GM21723 (cell line): ENCODE measurements at regions not wholly inside any gene's neighbourhood (a gene's known extent, or its start where the extent isn't known, plus 50 kb on each side); places are given as distances from the start of the nearest gene placed in this dataset.
"Not testable (repeated sequence)": the region's sequence is repeated elsewhere in the genome, so short reads cannot be mapped to it uniquely, and the experiment has no call there.

Experiments
- ATAC-seq: cut with Tn5 transposase; IDR thresholded peaks from one replicate; pipeline ENCODE4 v1.9.1; 2021; ENCODE audit warnings: mild to moderate bottlenecking, moderate library complexity; ENCODE audit not compliant: unreplicated experiment

DNA sequence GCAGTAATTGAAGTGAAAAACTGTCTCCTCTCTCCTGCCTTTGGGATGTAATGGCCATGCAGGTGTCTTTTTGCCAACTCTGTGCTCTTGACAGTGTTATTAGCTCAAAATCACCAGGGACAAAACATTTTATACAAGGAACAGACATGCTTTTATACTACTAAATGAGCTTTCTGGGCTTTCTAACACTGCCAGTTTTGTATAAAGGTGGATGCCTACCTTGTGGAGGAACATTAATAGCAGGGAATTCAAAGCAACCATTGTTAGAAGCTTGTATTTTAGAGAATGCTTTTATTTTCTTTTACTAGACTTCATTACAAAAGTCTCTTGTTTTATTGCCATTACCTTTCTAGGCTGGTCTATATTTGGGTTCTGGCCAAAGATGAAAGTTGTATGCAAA, 54.7 kb upstream of the ARSJ start:
- ATAC-seq = no peak

DNA sequence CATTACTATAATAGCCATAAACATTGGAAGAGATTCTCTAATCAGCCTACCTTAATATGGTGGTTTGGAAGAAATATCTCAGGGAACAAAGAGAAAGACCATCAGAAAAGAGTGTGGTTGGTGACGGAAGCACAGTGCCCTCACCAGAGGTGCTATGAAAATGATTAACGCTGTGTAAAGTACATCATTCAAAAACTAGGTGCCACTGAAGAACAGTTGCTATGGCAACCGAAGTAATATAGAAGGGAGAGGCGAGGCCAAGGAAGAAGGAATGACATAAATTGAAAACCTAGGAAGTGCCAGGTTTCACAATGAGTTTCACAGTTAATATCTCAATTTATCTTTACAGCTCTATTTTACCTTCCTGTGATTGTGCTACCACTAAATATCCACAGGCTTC, 57.0 kb upstream of the ARSJ start:
- no peak for ATAC-seq

DNA sequence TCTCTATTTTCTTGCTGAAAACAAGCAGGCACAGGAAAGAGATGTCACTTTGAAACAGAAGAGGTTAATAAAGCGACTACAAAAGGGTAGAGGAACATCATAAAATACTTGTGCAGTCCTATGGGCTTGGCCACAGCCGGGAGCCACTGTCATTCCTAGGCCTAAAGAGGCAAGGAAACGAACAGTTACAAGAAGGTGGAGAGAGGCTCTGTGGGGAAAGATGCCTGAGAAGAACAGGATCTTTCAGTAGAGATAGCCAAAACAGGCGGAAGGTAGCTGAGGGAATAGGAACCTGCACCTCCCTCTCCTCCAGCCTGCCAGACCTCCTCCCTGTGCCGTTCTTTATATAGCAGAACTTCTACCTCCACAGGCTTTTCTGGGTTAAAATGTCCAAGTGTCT, 57.4 kb upstream of the ARSJ start:
- no peak for ATAC-seq

DNA sequence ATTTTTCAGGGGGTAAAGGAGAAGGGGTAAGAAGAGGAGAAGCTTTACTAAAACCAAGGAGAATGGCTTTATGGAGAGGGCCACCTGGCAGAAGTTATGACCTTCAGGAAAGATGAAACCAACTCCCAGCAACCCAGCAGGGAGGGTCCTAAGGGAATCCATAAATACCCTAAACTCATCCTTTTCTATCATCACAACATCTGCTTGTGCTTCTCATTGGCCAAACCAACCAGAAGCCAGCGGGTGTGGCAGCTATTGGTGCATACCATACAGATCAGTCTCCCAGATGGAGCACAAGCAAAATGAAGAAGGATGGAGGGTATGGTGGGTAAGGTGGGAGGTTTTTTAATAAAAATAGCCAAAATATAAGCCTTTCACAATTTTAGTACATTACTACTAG, 58.5 kb upstream of the ARSJ start:
- no peak for ATAC-seq

DNA sequence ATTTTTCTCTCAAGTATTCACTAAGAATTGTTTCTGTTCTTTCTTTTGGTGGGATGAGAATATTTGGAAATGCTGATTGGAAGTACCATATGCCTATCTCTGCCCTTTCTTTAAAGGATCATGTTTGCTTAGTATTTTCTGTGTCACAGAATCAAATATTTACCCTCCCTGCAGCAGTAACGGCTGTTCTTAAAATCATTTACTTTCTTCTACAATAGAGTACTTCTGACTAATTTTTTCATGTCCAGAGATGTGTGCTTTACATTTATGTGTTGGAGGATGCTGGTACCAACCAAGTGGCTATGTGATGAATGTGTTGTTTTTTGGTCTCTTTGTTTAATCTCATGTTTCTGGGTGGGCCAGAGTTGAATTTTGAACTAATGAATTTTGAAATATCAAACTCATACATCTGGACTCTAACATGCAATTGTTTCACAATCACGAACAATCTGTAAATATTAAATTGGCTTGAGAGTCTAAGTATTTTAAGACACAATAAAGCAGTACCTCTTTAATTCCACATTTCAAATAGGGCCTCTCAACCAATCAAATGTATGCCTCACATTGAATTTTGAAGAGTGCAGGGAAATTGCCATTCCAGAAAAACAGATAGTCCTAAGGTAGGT, 59.4 kb upstream of the ARSJ start:
- ATAC-seq = no peak

DNA sequence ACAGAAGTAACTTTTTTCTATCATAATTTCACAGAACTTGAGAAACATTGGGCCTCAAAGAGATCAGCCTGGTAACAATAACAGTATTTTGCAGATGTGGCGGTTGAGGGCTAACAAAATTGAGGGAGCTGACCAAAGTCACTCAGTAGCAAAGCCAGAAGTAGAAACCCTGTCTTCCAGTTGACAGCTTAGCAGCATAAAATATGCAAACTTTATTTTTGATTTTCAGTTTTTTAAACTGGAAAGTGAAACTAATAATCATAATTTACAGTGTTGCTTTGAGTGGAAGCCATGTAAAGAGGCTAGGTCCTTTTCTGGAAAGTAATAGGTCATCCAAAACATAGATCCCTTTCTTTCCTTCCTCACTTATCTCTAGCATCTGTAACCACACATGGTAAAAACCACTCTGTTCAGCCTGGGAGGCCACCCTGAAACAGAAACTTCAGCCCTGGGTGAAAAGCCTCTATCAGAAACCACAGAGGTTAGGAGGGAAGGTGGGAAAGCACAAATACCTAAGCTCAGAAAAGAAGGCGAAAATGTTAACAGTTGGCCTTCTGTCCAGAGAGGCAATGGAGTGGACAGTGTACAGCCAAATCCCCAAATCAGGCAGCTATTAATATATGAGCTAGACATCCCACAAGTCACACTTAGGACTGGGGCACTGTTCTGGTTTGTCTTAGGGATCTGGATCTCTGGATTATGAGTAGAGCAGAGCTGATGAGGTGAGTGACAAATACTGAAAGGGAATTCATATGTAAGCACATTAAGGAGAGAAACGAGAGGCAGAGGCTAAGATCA, 61.1 kb upstream of the ARSJ start:
- ATAC-seq = peak; percentile 91

DNA sequence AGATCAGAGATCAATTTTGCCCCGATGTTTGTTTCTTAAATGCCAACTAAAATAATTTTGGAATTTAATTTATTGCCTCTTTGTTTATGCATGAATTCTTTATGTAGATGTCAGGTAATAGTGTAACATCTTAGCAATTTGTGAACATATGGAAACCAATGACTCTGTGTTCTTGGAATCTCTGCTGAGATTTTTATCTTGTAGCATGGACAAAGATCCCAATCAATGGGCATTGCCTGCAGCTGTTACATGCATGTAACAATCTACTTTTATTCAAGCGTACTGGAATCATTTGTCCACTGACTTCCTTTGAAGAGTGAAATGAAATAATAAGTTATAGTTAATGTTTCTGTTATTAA, 61.6 kb upstream of the ARSJ start:
- no peak for ATAC-seq

DNA sequence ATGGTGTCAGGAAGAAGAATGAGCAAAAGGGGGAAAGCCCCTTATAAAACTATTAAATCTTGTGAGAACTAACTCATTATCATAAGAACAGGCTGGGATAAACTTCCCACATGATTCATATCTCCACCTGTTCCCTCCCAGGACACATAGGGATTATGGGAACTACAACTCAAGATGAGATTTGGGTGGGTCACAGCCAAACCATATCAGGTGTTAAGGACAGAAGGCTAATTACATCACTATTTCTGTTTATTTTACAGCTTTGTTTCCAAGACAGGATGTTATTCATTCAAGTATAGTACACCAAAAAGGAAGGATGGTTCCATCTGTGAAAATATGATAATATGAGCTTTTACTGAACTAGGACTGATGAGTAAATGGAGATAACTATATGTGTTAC, 63.7 kb upstream of the ARSJ start:
- ATAC-seq = no peak

DNA sequence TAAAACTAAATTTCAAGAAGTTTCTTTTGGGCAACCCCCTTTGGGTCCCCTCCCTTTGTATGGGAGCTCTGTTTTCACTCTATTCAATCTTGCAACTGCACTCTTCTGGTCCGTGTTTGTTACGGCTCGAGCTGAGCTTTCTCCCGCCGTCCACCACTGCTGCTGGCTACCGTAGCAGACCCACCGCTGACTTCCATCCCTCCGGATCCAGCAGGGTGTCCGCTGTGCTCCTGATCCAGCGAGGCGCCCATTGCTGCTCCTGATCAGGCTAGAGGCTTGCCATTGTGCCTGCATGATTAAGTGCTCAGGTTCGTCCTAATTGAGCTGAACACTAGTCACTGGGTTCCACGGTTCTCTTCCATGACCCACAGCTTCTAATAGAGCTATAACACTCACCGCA, 64.9 kb upstream of the ARSJ start:
- ATAC-seq = not testable (repeated sequence)

DNA sequence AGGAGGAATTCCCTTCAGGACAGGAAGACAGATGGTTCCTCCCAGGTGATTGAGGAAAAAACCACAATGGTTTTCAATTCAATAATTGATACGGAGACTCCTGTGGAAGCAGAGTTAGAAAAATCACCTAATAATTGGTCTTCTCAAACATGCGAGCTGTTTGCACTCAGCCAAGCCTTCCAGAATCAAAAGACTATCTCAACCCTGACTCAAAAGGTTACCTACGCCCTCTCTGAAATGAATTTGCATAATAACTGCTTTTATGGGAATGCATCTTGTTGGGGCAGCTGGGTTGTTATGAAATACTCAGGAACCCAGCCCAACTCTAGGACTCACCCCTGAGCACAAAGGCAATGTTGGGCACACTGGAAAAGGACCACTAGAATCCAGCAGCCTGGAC, 66.9 kb upstream of the ARSJ start:
- ATAC-seq = no peak

DNA sequence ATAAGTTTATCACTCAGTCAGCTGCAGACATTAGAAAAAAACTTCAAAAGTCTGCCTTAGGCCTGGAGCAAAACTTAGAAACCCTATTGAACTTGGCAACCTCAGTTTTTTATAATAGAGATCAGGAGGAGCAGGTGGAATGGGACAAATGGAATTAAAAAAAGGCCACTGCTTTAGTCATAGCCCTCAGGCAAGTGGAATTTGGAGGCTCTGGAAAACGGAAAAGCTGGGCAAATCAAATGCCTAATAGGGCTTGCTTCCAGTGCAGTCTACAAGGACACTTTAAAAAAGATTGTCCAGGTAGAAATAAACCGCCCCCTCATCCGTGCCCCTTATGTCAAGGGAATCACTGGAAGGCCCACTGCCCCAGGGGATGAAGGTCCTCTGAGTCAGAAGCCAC, 68.7 kb upstream of the ARSJ start:
- not testable (repeated sequence) for ATAC-seq

DNA sequence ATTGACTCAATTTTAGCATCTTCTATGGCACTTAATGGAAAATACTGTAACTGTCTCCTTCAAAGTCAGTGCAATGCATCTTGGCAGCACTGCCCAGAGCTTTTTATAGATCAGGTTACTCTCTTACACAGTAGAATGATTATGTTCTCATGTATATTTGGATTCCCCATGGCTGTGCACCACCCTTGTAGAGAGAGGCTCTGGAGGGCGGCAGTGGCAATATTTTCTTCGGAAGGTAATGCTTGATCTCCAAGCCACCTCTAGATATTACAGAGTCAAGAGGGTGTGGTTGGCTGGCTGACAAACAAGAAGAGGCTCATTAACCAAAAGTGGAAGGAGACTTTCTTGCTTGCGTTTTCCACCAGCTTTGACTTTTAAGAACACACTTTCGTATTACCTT, 72.8 kb upstream of the ARSJ start:
- no peak for ATAC-seq

DNA sequence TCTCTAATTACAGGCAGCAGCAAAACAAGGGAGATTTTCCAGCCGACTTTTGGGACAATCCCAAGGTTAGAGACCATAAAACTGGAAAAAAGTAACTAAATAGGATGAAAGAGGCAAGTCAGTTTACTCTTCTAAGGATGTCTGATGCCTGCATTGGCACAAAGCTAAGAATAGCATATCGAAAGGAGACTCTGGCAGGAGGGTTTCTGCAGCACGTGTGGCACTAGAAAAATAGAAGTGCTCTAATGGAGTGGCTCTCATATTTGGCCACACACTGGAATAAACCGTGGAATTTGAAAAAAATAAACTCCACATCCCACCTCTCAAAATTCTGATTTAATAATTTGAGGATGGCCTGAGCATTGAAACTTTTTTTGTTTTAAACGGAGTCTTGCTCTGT, 77.2 kb upstream of the ARSJ start:
- no peak for ATAC-seq

DNA sequence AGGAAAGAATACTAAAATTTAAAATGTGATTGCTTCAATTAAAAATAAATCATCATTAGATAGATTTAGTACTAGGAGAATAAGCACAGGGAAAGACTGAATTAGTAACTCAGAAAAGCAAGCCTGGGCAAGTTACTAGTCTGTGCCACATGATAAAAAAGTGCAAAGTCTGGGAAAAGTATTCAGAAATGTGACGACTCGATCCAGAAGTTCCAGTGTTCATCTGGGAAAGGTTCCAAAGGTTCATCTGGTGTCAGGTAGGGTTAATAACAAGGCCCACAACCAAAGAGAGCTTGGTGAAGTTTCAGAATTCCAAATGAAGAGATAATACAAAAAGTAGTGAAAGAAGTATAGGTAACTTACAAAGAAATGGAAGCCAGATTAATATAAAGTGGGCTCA, 78.3 kb upstream of the ARSJ start:
- no peak for ATAC-seq

DNA sequence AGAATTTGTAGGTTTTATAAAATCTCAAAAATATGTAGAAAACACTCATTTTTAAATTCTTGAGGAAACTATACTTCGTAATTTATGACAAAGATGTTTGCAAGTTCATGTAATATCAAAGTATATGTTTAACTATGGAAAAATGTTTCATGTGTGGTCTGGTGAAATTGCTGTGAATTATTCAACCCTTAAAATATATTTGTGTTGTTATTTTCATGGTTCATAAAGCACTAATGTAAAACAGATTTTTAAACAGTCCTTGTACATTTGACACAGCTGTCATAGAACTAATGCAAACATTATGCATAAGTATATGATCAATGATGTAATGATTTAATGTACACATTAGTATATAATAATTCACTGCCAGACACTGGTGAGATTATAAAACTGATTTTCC, 83.1 kb upstream of the ARSJ start:
- no peak for ATAC-seq

DNA sequence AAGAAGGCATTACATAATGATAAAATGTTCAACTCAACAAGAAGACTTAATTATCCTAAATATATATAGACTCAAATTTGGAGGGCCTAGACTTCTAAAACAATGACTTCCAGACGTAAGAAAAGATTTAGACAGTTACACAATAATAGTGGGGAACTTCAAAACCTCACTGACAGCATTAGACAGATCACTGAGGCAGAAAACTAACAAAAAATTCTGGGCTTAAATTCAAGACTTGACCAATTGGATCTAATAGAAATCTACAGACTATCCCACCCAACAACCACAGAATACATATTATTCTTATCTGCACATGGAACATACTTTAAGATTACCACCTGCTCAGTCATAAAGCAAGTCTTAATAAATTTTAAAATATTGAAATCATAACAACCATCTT, 93.3 kb upstream of the ARSJ start:
- no peak for ATAC-seq

DNA sequence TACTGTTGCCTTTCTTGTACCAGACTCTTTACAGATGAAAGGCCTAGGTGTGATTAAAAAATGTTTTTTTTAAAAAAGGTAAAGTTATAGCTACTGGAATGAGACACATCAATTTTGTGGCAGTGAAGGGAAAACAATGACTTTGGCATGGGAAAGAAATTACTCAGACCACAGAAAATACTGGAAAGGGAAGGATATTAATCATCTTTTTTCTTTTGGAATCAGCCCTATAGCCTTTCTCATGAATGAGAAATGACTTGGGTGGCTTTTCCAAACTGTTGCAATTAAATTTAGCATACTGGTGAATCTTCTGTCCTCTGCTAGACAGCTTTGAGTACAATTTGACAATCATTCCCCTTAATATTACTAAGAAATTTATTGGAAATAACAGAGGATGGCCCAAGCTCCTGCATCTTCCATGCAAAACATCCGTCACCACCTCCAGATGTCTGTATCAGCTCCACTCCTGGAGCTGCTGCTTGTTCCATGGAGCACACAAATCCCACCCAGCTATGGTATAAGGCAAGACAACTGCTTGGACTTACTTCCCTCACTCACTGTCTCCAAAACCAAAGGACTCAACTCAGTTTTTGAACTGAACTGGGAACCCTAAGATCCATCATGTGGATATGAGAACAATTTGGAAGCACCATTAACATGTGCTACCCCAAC, 97.6 kb upstream of the ARSJ start:
- ATAC-seq = no peak

DNA sequence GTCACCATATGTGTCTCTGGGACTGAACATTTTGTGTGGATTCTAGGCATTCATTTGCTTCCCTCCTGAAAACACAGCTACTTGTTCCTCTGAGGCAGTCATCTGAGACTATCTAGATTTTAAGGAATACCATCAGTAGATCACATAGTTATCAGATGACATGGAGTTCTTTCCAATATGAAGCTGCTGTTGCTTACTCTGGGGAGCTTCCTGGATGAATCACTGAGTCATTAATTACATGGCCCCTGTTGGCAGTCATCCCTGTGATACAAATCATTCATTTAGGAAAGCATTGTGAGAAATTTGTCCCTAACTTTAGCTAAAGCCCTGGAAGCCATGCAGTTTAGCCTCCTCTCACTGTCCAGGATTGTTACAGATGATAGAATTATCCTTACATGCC, 98.2 kb upstream of the ARSJ start:
- ATAC-seq = no peak

DNA sequence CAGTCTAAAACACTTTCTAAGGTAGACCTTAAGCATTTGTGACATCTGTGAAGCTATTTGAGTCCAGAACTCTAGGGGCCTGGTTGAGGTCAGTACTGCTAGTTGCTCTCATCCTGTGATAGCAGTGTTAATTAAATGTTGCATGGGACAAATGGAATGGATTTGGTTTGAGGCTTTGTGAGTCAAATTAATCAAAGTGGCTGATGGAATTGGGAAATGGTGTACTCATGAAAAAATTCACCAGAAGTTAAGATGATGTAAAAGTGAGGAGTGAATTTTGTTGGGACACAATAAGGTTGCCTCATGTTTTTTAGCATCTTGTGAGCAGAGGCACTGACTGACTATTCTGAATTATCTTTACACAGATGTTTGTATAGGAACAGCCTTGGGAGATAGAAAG, 99.2 kb upstream of the ARSJ start:
- no peak for ATAC-seq

DNA sequence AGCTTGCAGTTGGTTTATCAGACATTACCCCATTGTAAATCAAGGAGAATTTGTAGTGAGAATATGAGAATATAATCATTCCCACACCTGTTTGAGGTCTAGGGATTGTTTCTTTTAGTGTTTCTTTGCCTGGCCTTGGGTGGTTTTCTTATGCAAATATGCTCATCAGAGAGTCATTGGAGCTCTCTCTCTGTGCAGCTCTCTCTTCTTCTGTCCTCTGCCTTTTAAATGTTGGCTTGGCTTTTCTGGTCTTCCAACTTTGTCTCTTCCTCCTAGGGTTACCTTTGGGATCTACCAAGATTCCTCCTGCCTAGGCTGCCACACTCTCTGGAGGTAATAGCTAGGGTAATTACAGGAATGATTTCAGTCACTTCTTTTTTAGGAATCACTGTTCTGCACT, 102.3 kb upstream of the ARSJ start:
- no peak for ATAC-seq

DNA sequence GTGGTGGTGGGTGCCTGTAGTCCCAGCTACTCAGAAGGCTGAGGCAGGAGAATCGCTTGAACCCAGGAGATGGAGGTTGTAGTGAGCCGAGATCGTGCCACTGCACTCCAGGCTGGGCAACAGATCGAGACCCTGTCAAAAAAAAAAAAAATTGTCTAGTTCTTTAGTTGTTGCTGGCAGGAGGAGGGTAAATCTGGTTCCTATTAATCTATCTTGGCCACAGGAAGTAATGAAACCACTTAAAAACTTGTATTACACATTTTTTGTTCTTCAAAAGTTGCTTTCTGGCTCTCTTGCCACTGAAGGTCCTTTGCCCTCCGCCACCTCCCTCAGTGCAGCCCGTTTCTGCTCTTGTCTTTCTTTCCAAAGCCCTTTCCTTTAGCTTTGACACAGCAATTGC, 102.9 kb upstream of the ARSJ start:
- no peak for ATAC-seq

DNA sequence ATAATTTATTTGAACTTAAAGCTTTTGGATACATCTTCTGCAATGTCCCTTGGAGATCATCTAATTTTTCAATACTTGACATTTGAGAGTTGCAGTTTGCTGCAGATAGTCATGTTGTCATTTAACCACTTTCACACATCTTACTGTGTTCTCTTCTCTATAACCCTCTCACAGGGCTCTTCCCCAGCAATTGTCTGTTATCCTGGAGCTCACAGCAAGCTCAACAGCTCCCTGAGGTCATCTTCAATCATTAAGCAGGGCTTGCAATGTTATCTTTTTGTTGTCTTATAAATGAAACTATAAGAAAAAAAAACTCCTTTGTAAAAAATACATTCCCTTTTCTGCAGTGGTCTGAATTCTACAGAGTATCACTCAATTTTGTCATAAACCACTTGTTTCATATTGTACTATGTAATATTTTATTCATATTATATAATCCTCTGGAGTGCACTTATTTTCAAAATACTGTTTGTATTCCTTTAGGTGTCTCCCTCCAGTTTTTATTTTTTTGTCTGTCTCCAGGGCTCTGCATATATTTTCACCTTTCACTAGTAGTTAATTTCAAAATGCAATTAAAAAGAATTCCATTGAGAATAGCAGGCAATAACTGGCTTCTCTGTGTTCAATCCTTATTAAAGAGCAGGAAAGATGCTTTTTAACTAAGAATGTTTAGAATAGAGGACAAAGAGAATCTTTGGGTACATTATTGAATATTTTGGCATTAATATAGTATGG, 106.3 kb upstream of the ARSJ start:
- no peak for ATAC-seq
